HUDEP-2 (cell line): ENCODE measurements at regions not wholly inside any gene's neighbourhood (a gene's known extent, or its start where the extent isn't known, plus 50 kb on each side); places are given as distances from the start of the nearest gene placed in this dataset.

ENCODE experiments used
- DNase-seq, 76 experiments: peaks; one replicate each; lab custom pipeline; 2025; ENCODE audit not compliant: unreplicated experiment in 76 of 76; lab: John Stamatoyannopoulos, UW

DNA sequence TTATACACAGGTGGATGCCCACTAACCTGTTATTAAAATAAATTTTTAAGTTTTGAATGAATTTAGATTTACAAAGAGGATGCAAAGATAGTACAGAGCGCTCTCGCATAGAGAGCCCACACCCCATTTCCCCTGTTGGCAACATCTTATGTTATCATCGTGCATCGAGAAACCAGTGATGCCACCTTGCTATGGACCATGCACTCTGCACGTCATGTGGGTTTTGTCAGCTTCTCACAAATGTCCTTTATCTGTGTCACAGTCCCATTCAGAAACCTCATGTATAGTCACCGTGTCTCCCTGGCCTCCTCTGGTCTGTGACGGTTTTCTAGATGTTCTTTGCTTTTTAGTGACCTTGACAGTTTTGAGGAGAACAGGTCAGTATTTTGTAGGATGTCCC is 60.0 kb downstream of the ING1 start:
- no peak for DNase-seq

DNA sequence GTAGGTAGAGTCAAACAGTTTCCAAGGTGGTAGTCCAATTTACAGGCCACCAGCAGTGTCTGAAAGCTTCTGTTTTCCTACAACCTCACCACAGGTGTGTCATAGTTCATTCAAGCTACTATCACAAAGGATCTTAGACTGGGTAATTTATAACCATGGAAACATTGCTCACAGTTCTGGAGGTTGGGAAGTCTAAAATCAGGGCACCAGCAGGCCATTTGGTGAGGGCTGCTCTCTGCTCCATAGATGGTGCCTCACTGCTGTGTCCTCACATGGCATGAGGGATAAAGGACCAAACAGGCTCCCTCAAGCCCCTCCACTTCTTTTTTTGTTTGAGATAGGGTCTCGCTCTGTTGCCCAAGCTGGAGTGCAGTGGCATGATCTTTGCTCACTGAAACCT is 60.6 kb downstream of the ING1 start:
- DNase-seq, result no peak

DNA sequence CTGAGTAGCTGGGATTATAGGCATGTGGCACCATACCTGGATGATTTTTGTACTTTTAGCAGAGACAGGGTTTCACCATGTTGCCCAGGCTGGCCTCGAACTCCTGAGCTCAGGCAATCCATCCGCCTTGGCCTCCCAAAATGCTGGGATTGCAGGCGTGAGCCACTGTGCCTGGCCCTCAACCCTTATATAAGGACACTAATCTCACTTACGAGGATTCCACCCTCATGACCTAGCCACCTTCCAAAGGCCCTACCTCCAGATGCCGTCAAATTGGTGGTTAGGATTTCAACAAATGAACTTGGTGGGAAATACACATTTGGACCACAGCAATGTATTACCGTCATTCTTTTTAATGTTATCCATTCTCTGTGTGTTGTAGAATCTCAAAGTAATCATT is 61.0 kb downstream of the ING1 start:
- no peak for DNase-seq

DNA sequence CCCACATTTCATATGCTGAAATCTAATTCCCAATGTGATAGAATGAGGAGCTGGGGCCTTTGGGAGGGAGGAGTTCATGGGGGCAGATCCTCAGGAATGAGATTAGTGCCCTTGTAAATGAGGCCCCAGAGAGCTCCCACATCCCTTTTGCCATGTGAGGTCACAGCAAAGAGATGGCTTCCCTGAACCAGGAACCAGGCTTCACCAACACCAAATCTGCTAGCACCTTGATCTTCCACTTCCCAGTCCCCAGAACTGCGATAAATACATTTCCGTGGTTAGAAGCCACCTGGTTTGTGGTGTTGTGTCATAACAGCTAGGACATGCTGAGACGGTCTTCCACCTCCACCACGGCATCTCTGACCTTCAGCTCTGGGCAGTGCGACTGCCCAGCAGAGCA is 62.1 kb downstream of the ING1 start:
- no peak for DNase-seq

DNA sequence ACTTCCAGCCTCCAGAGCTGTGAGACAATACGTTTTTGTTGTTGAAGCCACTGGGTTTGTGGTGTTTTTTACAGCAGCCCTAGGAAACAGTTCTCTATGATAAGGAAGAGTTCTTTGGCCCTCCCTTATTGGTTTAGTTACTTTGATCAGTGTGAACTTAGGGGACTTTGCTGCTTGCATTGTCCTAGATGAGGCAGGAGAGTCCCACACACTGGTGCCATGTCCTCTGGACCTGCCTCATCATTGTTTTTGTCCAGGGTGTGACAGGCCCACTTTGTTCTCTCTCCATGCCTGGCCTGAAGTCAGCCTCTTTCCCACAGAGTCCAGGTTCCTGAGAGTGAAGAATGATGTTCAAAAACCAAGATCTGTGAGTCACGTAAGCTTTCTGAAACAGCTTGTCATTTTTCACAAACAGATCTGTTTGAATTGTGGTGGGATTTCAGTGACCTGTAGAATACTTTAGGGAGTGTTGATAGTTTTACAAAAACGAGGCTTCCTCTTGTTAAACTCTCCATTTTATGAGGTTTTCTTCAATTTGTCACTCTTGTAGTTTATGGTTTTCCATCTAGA is 63.8 kb downstream of the ING1 start:
- no peak for DNase-seq

DNA sequence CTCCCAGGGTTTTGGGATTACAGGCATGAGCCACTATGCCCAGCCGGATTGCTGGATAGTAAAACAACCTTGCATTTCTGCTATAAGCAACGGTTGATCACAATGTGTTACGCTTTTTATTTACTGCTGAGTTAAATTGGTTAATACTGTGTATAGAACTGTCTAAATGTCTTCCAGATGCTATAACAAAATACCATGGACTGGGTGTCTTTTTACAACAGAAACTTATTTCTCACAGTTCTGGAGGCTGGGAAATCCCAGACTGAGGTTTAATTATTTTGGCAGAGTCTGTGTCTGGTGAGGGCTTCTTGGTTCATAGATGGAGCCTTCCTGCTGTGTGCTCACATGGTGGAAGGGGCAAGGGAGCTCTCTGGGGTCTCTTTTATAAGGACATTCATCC is 65.5 kb downstream of the ING1 start:
- no peak for DNase-seq

DNA sequence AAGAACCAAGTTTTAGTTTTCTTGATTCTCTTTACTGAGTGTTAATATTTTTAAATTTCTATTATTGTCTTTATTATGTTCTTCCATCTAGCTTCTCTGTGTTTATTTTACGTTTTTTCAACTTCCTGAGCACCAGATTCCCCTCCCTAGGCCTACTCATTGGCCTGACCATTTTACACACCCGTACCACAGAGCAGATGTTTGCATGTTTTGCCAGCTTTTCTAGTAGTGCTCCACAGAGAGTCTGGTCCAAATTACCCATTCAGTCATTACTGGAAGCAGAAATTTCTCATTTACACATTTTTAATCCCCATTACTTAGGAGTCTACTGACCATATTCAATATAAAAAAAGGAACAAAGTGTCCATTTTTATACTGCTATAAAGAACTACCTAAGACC is 66.9 kb downstream of the ING1 start:
- no peak for DNase-seq

DNA sequence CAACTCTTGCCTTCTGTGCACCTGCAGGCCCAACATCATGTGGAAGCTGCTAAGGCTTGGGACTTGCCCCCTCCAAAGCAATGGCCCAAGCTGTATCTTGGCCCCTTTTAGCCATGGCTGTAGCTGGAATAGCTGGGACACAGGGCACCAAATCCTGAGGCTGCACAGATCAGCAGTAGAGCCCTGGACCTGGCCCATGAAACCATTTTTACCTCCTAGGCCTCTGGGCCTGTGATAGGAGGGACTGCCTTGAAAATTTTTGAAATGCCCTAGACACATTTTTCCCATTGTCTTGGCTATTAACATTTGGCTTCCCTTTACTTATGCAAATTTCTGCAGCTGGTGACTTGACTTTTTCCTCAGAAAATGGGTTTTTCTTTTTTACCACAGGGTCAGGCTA is 68.7 kb downstream of the ING1 start:
- DNase-seq, result no peak

DNA sequence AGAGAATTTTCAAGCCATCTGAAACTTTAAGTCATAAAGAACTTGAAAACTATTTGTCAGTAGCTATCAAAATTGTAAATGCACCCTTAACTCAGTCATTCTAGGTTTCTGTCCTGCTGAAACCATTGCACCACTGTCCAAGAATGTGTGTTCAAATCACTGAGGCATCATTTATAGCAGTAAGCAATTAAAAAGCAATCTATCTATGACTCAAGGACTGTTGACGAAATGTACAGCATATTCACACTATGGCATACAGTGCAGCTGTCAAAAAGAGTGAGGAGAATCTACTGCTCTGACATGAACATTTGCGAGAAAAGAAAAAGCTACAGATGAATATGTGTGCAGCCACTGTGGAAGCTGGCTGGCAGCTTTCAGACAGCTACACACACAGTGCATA is 71.2 kb downstream of the ING1 start:
- no peak for DNase-seq

DNA sequence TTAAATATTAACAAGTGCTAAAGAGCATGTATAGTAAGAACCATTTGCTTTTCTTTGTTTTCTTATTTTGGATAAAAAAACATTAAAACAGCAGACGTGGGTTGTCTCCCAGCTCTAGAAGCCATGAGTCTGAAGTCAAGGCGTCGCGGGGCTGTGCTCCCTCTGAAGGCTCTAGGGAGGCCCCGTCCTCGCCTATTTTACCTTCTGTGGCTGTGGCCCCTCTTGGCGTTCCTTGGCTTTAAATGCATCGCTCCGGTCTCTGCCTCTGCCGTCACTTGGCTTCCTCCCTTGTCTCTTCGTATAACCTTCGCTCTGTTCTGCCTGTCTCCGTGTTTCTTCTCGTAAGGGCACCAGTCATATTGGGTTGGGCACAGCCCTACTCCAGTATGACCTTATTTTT is 75.3 kb downstream of the ING1 start:
- no peak for DNase-seq

DNA sequence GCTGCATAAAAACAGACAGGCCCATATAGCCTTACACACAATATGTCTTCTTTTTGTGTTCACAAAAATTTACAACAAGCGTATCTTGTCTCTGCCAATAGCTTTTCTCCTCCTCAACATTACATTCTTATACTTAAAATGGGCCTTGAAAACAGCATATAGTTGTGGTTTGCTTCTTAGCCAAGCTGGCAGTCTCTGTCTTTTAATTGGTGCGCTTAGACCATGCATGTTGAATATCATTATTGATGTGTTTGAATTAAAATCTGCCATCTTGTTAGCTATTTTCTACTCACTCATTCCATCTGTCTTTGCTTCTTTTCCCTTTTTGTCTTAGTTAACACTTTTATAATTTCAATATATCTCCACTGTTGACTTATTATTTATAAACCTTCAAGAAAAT is 76.4 kb downstream of the ING1 start:
- no peak for DNase-seq

DNA sequence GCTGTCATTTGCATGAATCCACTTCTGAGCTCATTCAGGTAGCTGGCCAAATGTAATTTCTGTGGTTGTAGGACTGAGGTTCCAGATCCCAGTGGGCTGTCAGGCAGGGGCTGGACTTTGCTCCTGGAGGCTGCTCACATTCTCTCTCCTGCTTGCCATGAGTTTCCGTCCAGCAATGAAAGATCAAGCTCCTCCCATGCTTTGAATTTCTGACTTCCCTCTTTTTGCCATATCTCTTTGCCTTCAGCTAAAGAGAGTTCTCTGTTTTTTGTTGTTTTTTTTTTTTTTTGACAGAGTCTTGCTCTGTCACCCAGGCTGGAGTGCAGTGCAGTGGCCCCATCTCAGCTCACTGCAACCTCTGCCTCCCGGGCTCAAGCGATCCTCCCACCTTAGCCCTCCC is 76.9 kb downstream of the ING1 start:
- no peak for DNase-seq

DNA sequence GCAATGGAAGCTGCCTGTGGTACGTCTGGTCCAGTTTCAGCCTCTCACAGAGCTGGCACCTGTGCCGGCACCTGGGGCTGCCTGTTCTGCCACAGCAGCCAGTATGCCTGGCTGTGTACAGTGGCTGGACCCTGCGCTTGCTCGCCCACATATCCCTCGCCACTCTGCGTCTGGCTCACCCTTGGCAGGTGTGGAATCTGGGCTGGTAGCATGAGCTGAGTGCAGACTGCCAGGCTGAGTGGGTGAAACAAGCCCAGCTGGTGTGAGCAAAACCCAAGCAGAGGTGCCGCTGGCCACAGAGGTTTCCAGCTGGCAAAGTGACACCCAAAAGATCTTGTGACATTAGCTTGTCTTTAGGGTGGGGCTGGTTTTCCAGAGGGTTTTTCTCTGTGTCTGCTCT is 80.7 kb downstream of the ING1 start:
- DNase-seq, result no peak

DNA sequence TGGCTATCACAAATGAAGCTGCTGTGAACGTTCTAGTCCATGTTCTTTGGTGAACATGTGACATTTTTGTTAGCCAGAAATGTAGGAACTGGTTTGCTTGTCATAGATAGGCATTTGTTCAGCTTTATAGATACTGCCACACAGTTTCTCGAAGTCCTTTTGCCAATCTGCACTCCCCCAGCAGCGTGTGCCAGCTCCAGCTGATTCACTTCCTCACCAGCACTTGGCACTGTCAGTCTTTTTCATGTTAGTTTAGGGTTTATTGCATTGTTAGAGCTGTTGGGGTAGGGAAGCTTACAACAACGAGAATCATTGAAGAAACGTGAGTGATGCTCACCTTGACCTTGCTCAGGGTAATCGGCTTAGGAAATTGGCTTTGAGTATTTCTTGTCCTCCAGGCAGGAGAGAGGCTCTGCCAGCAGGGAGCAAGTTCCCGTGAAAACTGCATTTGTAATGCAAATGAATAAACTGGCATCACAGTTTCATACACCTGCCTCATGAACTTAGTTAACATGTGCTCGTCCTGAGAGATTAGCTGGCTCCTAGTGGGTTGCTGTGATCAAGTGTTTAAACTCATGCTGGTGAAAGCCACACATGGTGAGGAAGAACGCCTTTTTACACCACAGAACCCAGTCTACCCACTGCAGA is 83.9 kb downstream of the ING1 start:
- no peak for DNase-seq

DNA sequence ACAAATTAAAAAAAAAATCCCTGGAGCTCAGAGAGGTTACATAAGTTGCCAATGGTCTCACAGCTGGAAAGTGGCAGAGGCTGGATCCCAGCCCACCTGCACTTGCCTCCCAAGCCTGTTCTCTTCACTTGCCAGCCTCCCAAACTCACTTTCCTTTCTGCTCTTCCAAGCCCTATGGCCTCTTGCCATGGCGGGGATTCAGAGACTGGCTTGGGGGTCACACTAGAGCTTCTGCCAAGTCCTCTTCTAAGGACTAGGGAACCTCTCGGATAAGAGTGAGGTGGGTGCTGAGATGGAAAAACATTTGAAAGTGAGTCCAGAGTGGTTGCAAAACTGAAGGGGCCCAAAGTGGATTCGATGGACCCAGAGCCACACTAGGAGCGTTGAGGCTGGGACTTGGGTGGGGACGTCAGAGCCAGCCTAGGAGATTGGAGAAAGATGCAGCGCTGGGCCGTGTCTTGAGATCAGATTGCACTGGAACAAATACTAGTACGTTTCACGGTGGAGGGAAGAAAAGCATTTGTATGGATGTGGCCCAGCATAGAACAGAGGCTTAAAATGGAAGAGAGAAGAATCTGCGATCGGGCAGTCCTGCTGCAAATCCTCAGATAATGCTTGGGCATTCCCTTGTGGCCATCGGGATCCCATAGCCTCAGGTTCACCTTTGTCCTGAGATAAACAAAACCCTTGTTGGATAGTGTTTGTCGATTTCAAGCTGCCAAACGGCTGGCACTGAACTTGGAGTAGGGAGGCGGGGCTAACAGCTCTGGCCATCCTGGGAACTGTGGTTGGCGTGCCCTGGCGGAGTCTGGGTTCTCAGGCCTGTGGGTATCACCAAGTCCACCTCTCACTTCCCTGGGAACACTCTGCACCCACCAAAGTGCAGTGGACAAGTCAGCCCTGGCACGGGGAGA is 84.8 kb downstream of the ING1 start:
- no peak for DNase-seq

DNA sequence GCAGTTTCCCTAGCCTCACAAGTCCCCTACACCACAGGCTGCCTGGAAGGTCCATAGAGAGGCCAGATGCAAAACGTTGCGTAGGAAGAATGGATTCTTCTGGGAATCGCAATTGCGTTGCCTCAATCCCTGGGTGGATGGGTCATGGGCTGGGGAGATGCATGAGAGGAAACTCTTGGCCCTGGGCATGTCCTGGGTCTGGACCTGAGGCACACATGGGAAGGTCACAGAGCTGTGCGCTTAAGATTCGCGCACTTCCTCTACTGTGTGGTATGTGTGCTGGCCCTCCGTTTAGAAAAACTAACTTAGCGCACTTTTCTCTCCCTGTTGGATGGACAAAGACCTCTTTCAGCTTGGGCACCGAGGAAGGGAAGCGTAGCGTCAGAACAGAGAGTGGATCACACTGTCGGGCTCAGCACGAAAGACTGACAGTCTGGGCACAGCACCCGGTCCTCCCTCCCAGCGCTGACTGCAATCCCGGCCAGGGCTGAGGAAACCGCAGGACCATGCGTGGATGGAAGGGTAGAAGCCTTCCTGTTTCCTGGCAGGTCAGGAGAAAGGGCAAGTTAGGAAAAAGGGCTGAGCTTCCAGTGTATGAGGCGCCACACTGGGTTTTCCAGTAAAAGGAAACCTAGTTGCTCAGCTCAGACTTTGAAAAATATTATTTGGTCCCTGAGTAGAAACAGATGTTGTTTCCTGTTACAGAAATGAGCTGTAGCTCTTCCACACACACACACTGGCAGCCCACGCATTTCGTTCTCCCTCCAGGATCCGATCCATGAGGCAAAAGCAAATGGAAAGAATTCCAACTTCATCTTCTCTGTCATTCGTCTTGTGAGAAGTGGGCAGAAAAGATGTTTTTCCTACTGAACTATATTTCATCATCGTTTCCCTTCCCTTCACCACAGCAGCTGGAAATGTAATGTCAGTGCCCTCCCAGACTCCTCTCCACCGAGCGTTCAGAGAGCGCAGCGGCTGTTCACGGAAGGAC is 86.0 kb downstream of the ING1 start:
- no peak for DNase-seq

DNA sequence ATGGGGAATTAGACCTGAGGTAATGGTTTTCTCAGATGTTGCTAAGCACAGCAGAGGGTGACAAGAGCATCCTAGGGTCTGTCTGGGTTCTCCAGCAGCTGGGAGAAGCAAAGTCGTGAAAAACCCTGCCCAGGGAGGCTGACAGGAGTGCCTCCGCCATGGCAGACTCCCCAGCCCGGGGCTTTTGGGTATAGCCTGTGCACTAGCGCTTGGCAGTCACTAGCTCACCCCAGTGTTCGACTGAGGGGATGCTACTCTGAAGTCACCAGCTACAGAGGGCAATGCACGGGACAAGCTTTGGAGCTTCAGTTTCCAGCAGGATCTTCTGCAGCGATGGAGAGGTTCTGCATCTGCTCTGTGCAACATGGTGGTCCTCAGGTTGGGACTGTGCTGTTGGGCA is 87.5 kb downstream of the ING1 start:
- no peak for DNase-seq

DNA sequence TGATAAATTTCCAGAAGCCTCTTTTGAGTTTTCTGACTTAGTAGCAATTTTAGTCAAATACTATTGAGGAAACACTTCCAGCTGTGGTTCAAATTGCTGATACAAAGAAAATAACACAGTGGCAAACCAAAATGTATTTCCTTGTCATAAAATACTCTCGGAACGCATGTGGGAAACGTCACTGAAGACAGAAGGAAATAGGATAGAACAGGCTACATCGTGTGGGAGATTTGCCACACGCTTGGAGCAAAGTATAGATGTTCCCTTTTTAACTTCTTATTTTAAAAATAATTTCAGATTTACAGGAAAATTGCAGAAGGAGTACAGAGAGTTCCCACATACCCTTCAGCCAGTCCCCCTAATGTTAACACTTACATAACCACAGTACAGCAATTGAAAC is 88.8 kb downstream of the ING1 start:
- DNase-seq, result no peak

DNA sequence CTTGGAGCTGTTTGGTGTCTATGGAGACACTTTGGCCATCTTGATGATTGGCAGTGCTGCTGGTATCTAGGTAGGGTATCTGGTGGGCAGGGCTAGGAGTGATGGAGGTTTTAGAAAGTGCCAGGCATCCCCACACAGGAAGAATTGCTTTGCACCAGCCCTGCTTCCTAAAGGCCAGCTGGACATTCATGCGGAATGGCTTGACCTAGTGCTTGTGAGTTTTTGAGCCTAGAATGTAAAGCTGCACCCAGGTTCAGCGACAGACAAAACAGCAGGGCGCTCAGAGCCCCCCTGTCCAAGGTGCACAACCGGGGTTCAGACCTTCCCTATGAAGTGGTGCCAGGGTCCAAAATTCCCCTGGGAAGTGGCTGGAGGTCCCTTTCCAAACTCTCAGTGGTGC is 93.1 kb downstream of the ING1 start:
- no peak for DNase-seq

DNA sequence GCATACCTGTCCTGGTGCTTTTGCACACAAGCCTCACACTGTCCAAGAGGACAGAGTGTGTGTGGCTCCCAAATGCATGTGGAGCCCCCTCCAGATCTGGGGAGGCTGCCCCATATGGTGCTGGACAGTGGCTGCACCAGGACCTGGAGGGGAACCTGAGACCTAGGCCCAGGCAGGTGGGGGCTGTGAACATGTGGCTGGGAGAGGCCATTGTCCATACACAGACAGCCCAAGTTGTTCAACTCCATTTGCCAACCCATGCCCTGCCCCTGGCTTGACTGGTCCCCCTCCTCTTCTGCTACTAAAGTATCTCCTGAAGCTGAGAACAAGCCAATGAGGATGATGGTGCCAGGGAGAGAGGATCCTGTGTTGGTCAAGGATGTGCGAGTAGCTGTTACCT is 94.0 kb downstream of the ING1 start:
- DNase-seq, result no peak

DNA sequence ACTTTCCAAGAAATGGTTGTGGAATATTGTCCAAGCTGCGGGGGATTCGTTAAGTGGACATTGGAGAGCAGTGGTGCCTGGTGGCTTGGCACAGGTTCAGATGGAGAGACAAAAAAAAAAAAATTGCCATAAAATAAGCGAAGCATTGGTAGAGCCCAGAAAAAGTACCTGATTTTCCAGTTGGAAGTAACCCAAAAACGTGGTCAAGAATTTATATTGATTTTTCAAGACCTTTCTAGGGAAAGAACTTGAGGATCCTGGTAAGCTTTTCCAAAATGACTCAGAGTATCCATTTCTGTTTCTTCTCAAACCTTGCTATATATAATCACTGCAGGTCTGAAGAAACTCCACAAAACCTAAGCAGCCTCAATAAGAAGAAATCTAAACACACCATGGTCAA is 94.6 kb downstream of the ING1 start:
- no peak for DNase-seq
